Heart left ventricle (tissue), 13 donors: ENCODE measurements at regions not wholly inside any gene's neighbourhood (a gene's known extent, or its start where the extent isn't known, plus 50 kb on each side); places are given as distances from the start of the nearest gene placed in this dataset.

Source experiments
- CTCF ChIP-seq, 12 donors: fragments of 200-600 bp; sonication (generic) in 4 of 12; IDR thresholded peaks; one replicate each; pipeline versions ENCODE4 v1.5.0 to v1.8.0; 2018 to 2022; ENCODE audit warnings: antibody characterized with exemption in 12 of 12, mild to moderate bottlenecking in 5 of 12
- POLR2A ChIP-seq, 2 donors: fragments of 450-650 bp; IDR thresholded peaks; one replicate each; pipeline ENCODE4 v1.6.1; 2017; ENCODE audit warnings: antibody characterized with exemption in 2 of 2, mild to moderate bottlenecking in 2 of 2, moderate library complexity in 2 of 2
- donor health status: ischemic (EF 13 %, LVEDD 7.1; RV severe dilation, severe dysfunction).
- donor health status: DM: no; HTN: yes; CAD: no.
- donor health status: DM: no; HTN: no; CAD: no.
- donor health status: ischemic (EF 25% LVEDD 6.9; RV normal size, moderate dysfunction).
- donor health status: ischemic (EF 25% LVEDD 5.7; RV mildly dilated, moderate dysfunction).
- donor health status: ischemic (EF 35%, LVEDD 5.7; RV mildly dilated, moderate dysfunction).
- donor health status: nonischemic (EF 11% LVEDD 7.7; RV severe dilation, severe dysfunction).
- donor health status: DM: yes; HTN: yes; CAD: no.
- donor health status: PGD.
- donor health status: ischemic (EF 29% LVEDD 5.4; RV normal size, mild dysfunction).
- donor health status: nonischemic (EF 23%, LVEDD 6.1; RV moderate dilation, normal function).

GRCh38 chr7:37555528-37555927 is 106.9 kb upstream of the ELMO1 start:
- no peak for TF ChIP-seq POLR2A (IDR thresholded peaks at IDR 0.05)
- TF ChIP-seq CTCF (IDR thresholded peaks at IDR 0.05) = no peak
